GM21367 (cell line): ENCODE measurements at regions not wholly inside any gene's neighbourhood (a gene's known extent, or its start where the extent isn't known, plus 50 kb on each side); places are given as distances from the start of the nearest gene placed in this dataset.

Source experiments
- ATAC-seq: cut with Tn5 transposase; IDR thresholded peaks from one replicate; pipeline ENCODE4 v1.9.1; 2021; ENCODE audit not compliant: unreplicated experiment

- ATAC-seq: no peak
These were observed 72.2 kb upstream of the TTC14 start for GRCh38 chr3:180529778-180530177.

DNA sequence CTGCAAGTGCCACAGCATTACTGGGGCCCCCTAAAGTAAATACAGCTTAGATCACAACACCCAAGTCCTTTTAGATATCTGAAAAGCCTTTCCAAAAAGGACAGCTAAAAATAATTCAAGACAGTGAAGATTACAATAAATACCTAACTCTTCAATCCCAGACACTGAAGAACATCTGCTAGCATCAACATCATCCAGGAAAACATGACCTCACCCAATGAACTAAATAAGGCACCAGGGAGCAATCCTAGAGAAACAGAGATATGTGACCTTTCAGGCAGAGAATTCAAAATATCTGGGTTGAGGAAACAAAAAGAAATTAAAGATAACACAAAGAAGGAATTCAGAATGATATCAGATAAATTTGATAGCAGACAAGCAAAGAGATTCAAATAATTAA is 71.7 kb upstream of the TTC14 start:
- ATAC-seq: no peak

DNA sequence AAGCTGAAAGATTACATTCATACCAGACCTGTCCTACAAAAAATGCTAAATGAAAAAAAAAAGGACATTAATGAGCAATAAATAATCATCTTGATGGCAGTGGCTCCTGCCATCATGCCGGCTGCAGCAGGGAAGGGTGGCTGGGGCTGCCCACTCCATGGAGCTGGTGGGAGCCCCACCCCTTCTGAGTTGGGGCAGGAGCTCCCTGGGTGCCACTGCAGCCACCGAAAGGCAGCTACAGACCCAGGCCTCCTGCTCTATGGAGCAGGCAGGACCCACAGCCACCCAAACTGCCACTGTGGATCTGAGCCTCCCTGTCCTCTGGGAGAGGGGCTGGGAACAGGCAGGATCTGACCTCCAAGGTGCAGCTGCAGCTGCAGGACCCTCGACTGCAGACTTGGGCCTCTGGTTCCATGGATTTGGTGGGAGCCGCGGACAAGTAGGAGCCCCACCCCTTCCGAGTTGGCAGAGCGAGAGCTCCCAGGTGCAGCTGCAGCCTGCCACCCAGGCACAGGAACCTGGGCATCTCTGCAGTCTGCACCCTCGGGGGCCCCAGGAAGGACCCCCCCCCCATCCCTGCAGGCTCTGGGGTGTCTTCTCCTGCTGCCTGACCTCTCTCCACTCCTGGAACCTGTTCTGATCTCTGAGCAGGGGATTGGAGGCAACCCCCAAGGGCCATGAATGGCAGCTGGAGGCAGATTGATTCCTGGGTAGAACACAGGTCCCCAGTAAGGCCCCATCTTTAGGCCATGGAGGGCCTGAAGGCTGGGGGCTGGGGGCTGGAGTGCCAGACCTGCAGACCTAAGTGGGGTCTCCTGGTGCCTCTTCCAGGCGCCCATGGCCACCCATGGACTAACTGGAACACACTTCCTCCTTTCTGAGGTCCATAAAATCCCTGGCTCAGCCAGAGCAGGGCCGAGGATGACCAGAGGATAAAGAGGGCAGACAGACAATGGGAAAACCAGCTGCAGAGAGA is 70.4 kb upstream of the TTC14 start:
- no peak for ATAC-seq

GRCh38 chr3:180534828-180535227 is 67.1 kb upstream of the TTC14 start:
- ATAC-seq: no peak

DNA sequence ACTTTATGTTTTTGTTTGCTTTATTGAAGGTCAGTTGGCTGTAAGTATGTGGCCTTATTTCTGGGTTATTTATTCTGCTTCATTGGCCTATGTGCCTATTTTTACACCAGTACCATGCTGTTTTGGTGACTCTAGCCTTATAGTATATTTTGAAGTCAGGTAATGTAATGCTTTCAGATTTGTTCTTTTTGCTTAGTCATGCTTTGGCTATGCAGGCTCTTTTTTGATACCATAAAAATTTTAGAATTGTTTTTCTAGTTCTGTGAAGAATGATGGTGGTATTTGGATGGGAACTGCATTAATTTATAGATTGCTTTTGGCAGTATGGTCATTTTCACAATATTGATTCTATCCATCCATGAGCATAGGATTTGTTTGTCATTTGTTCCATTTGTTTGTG is 63.5 kb upstream of the TTC14 start:
- no peak for ATAC-seq

DNA sequence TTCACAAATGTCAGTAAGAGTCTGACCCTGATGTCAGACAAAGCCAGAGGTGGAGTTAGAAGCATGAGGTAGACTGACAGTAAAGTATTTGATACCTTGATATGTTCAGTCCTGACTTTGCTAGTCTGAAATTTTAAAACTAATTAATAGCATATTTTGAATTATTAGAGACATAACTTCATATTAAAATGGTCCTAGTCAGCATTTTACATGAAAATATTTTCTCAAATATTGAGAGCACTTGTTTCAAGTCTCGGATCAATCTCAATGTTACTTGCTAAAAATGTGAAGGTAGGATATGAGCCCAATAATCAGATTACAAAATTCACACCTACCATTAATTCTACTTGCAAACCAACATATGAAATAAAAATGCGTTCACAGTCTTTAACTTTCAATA is 58.1 kb upstream of the TTC14 start:
- no peak for ATAC-seq

- no peak for ATAC-seq
These were observed 55.1 kb upstream of the TTC14 start for GRCh38 chr3:180546863-180547262.

DNA sequence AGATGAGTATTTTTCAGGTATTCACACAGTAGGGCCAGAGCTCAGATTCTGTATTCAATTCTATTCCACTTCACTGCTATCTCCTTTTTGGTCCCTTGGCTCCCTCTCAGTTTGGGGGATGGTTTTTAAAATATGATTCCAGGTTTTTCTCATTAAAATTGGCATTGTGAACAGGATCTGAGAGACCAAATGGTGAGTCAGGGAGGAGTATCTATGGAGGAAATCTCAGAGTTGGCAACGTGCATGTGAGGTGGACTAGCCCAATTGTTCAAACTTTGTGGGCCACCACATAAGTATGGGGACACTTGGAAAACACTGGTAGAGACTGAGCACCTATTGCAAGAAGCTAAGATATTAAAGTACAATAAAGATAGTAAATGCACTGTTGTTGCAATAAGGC is 53.9 kb upstream of the TTC14 start:
- no peak for ATAC-seq
